Sigmoid colon (tissue), 4 donors: ENCODE measurements at regions not wholly inside any gene's neighbourhood (a gene's known extent, or its start where the extent isn't known, plus 50 kb on each side); places are given as distances from the start of the nearest gene placed in this dataset.

Source experiments
- EP300 ChIP-seq, 4 donors: sonication (generic); formaldehyde crosslinking; IDR thresholded peaks; one replicate each; pipeline ENCODE4 v1.6.1; 2017; ENCODE audit warnings: antibody characterized with exemption in 4 of 4
- POLR2A ChIP-seq, 2 donors: fragments of 450-650 bp; IDR thresholded peaks; one replicate each; pipeline ENCODE4 v1.6.1; 2016; ENCODE audit warnings: antibody characterized with exemption in 2 of 2, mild to moderate bottlenecking in 2 of 2, moderate library complexity in 2 of 2
- POLR2AphosphoS5 ChIP-seq, 4 donors: sonication (generic); formaldehyde crosslinking; IDR thresholded peaks; one replicate each; pipeline ENCODE4 v1.6.1; 2017; ENCODE audit warnings: antibody characterized with exemption in 4 of 4
- TF ChIP-seq, protein P1 (sequence below), 4 experiments: fragments of 450-650 bp in 3 of 4; fragments of 200-600 bp in 1 of 4; IDR thresholded peaks; one replicate each; pipeline ENCODE4 v1.5.1; 2016 to 2019; ENCODE audit warnings: antibody characterized with exemption in 4 of 4, mild to moderate bottlenecking in 3 of 4, moderate library complexity in 2 of 4

DNA sequence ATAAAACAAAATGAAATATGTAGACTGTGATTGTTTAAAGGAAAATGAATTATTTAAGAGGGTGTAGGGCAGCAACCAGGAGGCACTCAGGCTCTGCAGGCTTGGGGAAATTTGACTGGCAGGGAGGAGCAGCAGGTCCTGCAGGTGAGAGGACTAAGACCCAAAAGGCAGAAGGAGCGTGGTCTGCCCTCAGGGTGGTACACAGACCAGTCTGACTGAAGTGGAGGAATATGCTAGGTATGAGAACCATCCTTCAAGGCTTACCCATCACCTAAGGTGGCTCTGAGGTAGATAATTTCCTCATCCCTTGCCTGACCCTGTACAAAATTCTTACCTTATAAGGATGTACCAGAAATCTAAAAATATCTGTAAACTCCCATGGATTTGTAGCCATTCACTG, 261.3 kb upstream of the RASGEF1B start:
- TF ChIP-seq, protein P1, sequence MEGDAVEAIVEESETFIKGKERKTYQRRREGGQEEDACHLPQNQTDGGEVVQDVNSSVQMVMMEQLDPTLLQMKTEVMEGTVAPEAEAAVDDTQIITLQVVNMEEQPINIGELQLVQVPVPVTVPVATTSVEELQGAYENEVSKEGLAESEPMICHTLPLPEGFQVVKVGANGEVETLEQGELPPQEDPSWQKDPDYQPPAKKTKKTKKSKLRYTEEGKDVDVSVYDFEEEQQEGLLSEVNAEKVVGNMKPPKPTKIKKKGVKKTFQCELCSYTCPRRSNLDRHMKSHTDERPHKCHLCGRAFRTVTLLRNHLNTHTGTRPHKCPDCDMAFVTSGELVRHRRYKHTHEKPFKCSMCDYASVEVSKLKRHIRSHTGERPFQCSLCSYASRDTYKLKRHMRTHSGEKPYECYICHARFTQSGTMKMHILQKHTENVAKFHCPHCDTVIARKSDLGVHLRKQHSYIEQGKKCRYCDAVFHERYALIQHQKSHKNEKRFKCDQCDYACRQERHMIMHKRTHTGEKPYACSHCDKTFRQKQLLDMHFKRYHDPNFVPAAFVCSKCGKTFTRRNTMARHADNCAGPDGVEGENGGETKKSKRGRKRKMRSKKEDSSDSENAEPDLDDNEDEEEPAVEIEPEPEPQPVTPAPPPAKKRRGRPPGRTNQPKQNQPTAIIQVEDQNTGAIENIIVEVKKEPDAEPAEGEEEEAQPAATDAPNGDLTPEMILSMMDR (IDR thresholded peaks at IDR 0.05): no peak
- TF ChIP-seq POLR2A (IDR thresholded peaks at IDR 0.05) (no peak), EP300 (IDR thresholded peaks at IDR 0.05) (no peak), POLR2AphosphoS5 (IDR thresholded peaks at IDR 0.05) (no peak)
